NCI-H82 (cell line): ENCODE measurements at regions not wholly inside any gene's neighbourhood (a gene's known extent, or its start where the extent isn't known, plus 50 kb on each side); places are given as distances from the start of the nearest gene placed in this dataset.
A peak's percentile ranks its signal among the peaks of the same experiment; 100 is the strongest.

Source experiments
- DNase-seq: peaks from one replicate; lab custom pipeline; 2025; lab: John Stamatoyannopoulos, UW

GRCh38 chr9:80841888-80842287 is 847.5 kb downstream of the TLE1 start:
- no peak for DNase-seq

GRCh38 chr9:80839821-80840675 is 849.3 kb downstream of the TLE1 start:
- DNase-seq, result peak; percentile 35

GRCh38 chr9:80836013-80836412 is 853.3 kb downstream of the TLE1 start:
- DNase-seq, result no peak

GRCh38 chr9:80831751-80832150 is 857.6 kb downstream of the TLE1 start:
- DNase-seq, result no peak

GRCh38 chr9:80811656-80812055 is 877.7 kb downstream of the TLE1 start:
- DNase-seq, result no peak

GRCh38 chr9:80811003-80811402 is 878.3 kb downstream of the TLE1 start:
- no peak for DNase-seq

GRCh38 chr9:80806671-80807070 is 882.7 kb downstream of the TLE1 start:
- no peak for DNase-seq

GRCh38 chr9:80804873-80805272 is 884.5 kb downstream of the TLE1 start:
- no peak for DNase-seq

GRCh38 chr9:80797831-80798688 is 891.3 kb downstream of the TLE1 start:
- peak; percentile 76 for DNase-seq

GRCh38 chr9:80797101-80797829 is 892.1 kb downstream of the TLE1 start:
- DNase-seq, result peak; percentile 92

GRCh38 chr9:80796632-80797031 is 892.7 kb downstream of the TLE1 start:
- peak; percentile 55 for DNase-seq

GRCh38 chr9:80794197-80794596 is 895.1 kb downstream of the TLE1 start:
- no peak for DNase-seq

GRCh38 chr9:80793706-80794105 is 895.6 kb downstream of the TLE1 start:
- DNase-seq, result no peak

- no peak for DNase-seq
These were observed 896.6 kb downstream of the TLE1 start for GRCh38 chr9:80792726-80793125.

- DNase-seq, result no peak
These were observed 897.5 kb downstream of the TLE1 start for GRCh38 chr9:80791836-80792235.

GRCh38 chr9:80790764-80791163 is 898.6 kb downstream of the TLE1 start:
- DNase-seq, result no peak

- DNase-seq, result no peak
These were observed 899.5 kb downstream of the TLE1 start for GRCh38 chr9:80789831-80790230.

- no peak for DNase-seq
These were observed 901.7 kb downstream of the TLE1 start for GRCh38 chr9:80787636-80788035.

GRCh38 chr9:80784647-80785046 is 904.7 kb downstream of the TLE1 start:
- DNase-seq, result no peak

GRCh38 chr9:80775971-80776370 is 913.4 kb downstream of the TLE1 start:
- DNase-seq, result no peak

- peak; percentile 14 for DNase-seq
These were observed 913.8 kb downstream of the TLE1 start for GRCh38 chr9:80775530-80775929.
